ENCODE measurements at regions not wholly inside any gene's neighbourhood (a gene's known extent, or its start where the extent isn't known, plus 50 kb on each side); places are given as distances from the start of the nearest gene placed in this dataset.

- DNase-seq (ENCODE audit: low spot score): no peak
Measured at GRCh38 chr11:29353833-29354232, 663.0 kb downstream of the KCNA4 start.

DNA sequence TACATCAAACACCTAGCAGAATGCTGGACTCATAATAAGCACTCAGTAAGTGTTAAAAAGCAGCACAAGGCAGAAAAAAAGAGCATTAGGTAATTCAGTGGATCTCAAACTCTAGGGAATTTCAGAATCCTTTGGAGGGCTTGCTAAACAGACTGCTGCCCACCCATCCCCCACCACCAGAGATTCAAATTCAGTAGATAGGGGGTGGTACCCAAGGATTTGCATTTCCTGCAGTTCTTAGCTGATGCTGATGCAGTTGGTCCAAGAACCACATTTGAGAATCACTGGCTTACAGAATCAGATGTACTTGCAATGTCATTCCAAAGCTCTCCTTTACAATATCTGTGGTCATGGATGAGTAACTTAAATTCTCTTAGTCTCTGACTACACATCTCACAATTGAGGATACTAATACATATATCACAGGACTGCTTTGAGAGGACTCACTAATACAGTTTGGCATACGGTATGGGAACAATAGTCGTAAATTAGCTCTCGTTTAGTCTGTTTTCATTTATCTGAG is 664.5 kb downstream of the KCNA4 start:
- DNase-seq (ENCODE audit: low spot score): no peak

DNA sequence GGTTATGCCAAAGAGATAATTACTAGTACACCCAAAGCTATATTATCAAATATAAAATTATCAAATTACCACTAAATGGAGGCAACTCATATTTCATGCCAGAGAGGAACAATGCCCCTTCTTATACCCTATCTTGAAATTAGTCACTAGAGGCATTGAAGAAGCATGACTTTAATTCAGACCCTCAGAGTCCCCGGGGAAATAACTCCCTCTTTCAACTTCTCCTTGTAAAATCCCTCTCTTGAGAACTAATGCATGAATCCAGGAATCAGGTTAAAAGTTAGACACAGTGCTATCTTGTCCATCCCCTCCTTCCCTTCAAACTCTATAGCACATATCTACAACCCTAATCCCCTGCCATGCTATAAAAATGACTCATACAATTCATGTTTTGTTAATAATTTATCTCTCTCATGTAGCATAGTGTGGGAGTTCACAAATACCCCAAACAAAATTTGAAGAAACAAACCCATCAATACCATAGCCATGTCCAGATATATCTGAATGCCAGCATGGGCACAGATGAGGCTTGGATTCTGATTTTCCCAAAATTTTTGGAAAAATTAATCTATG is 665.4 kb downstream of the KCNA4 start:
- no peak for DNase-seq (ENCODE audit: low spot score)

DNA sequence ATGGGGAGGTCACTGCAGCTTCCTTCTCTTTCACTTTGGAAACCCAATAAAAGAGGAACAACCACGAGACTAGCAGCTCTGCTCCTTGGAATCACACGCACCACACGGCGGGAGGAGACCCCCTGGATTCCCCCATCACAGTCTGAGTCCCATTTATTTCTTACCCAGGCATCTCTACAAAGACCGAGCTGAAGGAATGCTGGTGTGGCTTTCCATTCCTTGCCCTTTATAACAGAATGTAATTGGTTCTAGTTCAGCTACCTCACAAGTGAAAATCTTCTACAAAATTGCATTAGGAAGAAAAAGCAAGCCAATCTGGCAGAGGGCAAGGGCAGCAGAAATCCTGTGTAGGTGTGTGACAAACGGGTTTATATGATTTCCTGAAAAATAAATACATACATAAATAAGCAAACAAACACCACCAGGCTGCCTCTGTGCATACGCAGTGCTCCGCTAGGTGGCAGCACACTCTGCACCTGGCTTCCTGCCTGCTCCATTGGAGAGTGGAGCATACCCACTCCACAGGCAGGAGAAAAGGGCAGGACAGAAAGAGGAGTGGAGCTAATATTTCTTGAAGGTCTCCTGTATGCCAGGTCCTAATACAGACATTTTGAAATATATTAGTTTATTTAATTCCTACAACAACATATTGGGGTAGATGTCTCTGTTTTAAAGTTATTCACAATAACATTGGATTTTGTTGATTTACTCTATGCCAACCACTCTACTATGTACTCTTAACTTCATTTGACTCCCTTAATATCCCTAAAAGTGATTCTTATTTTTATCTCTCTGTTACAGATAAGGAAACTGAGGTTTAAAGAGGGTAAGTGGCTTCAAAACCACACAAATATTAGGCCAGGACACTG is 673.1 kb downstream of the KCNA4 start:
- peak; percentile 45 for DNase-seq (ENCODE audit: low spot score)

- no peak for DNase-seq (ENCODE audit: low spot score)
Measured at GRCh38 chr11:29336727-29337575, 679.9 kb downstream of the KCNA4 start.

GRCh38 chr11:29334776-29335130 is 682.1 kb downstream of the KCNA4 start:
- DNase-seq (ENCODE audit: low spot score): no peak

DNA sequence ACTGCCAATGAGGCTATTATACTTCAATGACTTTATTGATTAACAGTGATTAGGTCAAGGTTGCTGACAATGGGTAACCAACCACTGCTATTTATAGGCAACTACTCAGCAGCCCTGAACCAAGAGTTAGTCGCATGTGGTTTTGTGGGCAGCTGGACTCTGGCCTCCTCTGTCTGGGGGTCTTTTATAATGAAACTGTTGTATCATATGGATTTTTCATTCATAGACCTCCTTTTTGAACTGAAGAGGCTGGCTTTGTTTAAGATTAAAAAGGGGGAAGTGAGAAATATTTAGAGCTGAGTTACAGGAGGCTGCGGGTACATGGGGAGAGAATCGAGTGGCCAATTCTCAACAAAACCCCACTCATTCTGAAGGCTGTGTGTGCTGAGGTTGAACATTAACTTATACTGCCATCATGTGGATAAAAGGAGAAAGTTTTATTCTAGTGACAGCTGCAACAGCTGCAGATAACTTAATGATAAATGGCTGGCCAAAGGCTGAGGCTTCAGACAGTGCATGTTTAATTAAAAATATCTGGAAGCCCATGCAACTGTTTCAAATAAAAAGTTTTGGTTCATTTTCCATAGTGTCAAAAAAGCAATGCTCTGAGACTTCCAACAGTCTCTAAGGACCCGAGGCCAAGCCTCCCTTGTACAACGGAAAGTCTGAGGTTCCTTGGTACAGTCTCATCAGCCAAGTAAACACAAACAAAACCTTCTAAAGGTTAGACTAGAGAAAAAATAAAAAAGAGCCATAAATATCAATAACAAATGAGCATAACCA is 682.6 kb downstream of the KCNA4 start:
- peak; percentile 15 for DNase-seq (ENCODE audit: low spot score)

DNA sequence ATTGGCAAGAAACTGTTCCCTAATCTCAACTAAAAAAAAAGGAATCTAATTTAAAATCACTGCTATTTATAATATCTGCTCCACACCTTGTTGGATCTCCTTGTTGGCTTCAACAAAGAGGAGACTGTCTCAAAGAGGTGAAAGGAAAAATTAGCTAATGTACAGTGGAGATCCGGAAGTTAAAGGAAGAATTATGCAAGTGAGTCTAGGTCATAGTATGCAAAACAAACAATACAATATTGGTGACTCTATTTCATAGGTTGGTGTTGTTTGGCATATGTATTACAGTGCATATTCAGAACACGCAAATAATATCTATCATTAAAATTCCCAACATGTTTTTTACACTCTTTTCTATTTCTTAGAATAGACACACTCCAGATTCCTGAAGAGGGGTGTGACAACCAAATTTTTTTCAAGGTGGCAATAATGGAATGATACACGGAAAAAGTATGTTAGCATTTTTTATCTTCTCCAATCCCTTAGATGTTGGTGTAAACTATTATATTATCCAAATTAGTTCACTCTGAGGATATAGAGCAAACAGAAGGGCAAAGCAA is 685.3 kb downstream of the KCNA4 start:
- no peak for DNase-seq (ENCODE audit: low spot score)

DNA sequence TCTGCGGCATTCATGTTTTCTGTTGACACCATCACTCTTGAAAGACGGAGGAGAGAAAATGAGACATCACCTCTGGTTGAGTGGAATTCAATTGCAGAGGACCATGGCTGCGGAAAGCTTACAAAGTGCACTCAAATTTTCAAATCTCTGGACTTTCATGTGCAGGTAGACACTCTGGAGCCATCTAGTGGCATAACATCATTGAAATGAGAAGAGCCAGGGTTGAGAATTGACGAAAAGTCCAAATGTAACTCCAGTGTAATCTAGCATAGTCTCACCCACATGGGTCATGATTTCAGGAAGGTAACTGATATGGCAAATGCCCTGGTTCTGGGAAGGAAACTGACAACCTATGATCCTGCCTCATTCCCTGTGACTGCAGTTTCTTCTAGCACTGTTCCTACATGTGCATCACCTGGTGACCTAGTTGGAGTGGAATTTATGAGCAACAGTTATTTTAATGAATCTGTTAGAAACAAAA is 687.8 kb downstream of the KCNA4 start:
- DNase-seq (ENCODE audit: low spot score): peak; percentile 11

- DNase-seq (ENCODE audit: low spot score): no peak
Measured at GRCh38 chr11:29327891-29328290, 688.9 kb downstream of the KCNA4 start.

DNA sequence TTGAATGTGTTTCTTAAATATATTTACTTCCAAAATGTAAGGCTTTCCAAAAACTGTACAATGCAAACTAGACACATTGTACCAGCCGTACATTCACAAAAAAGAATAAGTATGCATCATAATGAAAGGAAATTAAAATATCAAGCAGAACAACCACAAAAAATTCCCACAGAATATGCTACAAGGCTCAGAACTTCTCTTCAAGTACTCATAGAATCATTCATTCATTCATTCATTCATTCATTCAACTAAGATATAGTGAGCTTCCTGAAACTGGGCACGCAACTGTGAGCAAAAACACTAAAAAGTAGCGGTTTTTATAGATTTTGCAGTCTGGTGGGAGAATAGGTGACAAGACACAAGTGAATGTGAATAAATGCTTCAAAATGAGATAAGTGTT is 690.1 kb downstream of the KCNA4 start:
- no peak for DNase-seq (ENCODE audit: low spot score)

GRCh38 chr11:29324328-29324727 is 692.5 kb downstream of the KCNA4 start:
- no peak for DNase-seq (ENCODE audit: low spot score)

GRCh38 chr11:29321293-29322132 is 695.3 kb downstream of the KCNA4 start:
- no peak for DNase-seq (ENCODE audit: low spot score)

- DNase-seq (ENCODE audit: low spot score): no peak
Measured at GRCh38 chr11:29320196-29320595, 696.6 kb downstream of the KCNA4 start.

DNA sequence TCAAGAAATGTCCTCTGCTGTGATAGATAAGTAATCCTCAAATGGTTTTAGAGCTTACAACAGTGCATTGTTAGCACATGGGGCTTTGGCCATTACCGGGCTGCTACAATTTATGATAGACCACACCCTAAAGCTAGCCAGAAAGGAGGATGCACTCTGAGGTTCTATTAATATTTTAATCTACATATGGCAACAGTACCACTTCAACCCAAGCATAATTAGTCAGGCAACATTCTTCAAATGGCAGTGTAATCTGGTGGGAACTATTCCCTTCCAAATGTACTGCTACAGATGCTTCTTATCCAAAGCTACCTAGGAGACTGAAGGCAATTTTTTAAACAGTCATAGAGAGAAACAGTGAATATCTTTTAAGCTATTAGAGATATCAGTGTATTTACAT is 697.6 kb downstream of the KCNA4 start:
- DNase-seq (ENCODE audit: low spot score): no peak

- DNase-seq (ENCODE audit: low spot score): no peak
Measured at GRCh38 chr11:29318134-29318845, 698.5 kb downstream of the KCNA4 start.

DNA sequence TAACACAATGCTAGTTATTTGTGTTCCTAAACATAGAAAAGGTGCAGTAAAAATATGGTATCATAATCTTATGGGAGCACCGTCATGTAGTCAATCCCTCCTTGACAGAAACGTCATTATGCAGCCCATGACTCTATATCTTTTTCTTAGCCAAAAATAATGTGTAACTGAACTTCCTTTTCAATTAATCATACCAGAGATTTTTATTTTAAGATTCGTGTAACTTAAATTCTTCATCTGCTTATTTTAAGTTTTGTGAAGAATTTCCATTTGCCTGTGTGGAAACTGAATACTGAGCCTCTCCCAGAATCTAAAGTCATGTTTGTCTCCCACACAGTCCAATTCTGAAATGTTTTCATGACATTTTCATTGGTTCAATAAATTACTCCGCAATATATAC is 699.1 kb downstream of the KCNA4 start:
- no peak for DNase-seq (ENCODE audit: low spot score)

DNA sequence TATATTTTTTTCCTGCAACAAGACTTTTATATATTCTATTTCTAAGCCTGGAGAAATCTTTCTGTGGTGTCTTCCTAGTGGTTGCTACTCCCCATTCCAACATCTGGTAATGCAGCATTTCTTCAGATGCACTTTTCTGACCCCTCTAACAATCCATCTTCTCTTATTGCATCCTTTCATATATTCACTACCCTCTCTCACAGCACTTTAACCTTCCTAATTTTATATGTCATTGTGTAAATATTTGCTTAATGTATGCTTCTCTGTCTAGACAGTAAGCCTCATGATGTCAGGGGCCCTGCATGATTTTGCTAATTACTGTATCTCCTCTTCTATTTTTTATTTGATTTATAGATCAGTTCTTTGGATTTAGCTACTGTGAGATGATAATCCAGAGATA is 701.6 kb downstream of the KCNA4 start:
- DNase-seq (ENCODE audit: low spot score): no peak

DNA sequence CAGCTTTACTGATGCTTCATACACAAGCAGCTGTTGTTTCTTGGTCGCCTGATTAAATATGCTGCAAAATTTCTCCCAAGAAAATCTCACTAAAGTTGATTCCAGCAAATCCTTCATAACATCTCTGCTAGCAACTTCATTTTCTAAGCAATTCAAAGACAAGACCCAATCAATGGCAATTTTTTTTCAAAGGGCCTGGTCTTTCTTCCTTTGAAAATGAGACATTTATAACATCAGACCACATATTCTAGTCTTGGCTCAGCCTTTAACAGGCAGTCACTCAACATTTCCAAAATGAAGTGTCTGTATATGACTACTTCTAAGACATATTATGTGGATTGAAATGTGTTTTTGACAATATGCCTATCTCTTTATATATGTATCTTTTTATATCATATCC is 702.6 kb downstream of the KCNA4 start:
- no peak for DNase-seq (ENCODE audit: low spot score)

DNA sequence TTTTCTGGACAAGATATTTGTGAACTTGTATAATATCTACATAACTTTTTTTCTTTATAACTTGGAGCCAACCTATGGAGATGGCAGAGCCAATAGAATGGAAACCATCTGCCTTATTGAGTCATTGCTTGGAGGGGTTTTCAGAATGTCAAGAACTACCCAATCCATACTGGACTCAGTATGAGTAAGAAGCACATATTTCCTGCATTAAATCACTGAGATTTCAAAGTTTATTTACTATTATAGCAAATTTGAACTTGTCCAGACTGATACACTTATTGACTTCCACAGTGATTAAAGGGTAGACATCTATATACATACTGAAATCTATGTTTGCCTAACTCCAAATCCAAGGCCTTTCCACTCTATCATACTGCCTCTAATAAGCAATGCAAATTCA is 704.0 kb downstream of the KCNA4 start:
- DNase-seq (ENCODE audit: low spot score): no peak
